ENCODE measurements at regions not wholly inside any gene's neighbourhood (a gene's known extent, or its start where the extent isn't known, plus 50 kb on each side); places are given as distances from the start of the nearest gene placed in this dataset.

DNA sequence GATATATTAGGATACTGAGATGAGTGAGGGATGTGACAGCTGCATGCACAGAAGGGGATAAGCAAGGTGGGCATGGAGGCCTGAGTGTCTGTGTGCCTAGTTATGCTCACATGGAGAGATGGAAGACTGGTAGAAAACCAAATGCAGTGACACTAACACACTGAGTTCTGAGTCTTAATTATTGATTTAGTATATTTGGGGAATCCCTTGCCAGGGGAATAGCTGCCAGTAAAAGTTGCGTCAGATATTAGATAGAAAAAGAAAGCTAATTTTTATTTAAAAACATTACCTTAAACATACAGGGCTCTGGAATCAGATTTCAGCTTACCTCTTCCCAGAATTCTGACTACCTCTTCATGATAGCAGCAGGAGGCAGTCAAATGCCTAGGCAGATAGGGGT is 620.5 kb downstream of the METTL15 start:
- Histone ChIP-seq H3K27ac (ENCODE audit: extremely low read depth, low read depth, low read length) (no peak overlapping the region), H3K9me3 (ENCODE audit: control insufficient read depth, insufficient read depth, low read depth, low read length) (no peaks in the 10 kb centered on the region), H3K4me1 (ENCODE audit: control insufficient read depth, insufficient read depth, low read length) (no peaks in the 10 kb centered on the region), H3K36me3 (ENCODE audit: control insufficient read depth in 2 of 2, insufficient read depth in 1 of 2, low read length in 2 of 2) (no peaks in the 10 kb centered on the region), H3K4me3 (ENCODE audit: low read depth, low read length) (no peak overlapping the region)
- TF ChIP-seq ZBTB6 (tag by site-specific recombination; IDR thresholded peaks at IDR 0.05) (no peak), ZNF114 (tag by site-specific recombination; IDR thresholded peaks at IDR 0.05) (no peak), ZNF558 (tag by site-specific recombination; IDR thresholded peaks at IDR 0.05) (no peak), ZNF645 (tag by site-specific recombination; IDR thresholded peaks at IDR 0.05) (no peak), HOXC10 (CRISPR knock-in tag; IDR thresholded peaks at IDR 0.05) (no peak), PRDM10 (tag by site-specific recombination; IDR thresholded peaks at IDR 0.05) (no peak), KLF10 (tag by site-specific recombination; IDR thresholded peaks at IDR 0.05) (no peak), KLF17 (tag by site-specific recombination; IDR thresholded peaks at IDR 0.05) (no peak), ZNF521 (tag by site-specific recombination; IDR thresholded peaks at IDR 0.05) (no peak), ZNF157 (tag by site-specific recombination; IDR thresholded peaks at IDR 0.05) (no peak), ZBTB21 (tag by site-specific recombination; IDR thresholded peaks at IDR 0.05) (no peak), ZNF394 (tag by site-specific recombination; IDR thresholded peaks at IDR 0.05; ENCODE audit: borderline replicate concordance) (no peak), ZNF747 (tag by site-specific recombination; IDR thresholded peaks at IDR 0.05) (no peak), ZNF2 (tag by site-specific recombination; IDR thresholded peaks at IDR 0.05) (no peak), ZNF626 (tag by site-specific recombination; IDR thresholded peaks at IDR 0.05) (no peak), ZXDB (tag by site-specific recombination; IDR thresholded peaks at IDR 0.05) (no peak), ZNF214 (tag by site-specific recombination; IDR thresholded peaks at IDR 0.05; ENCODE audit: borderline replicate concordance) (no peak), ZNF121 (tag by site-specific recombination; IDR thresholded peaks at IDR 0.05) (no peak)
- POLR2A ChIA-PET: interaction anchor here (0.7 kb wide), 2 partner anchors 18 to 74 kb away, joined by 3 read pairs; no protein-coding TSS in a partner anchor
- CTCF ChIA-PET: interaction anchor here (0.6 kb wide), 1 partner anchor 474 kb away, joined by 4 read pairs; no protein-coding TSS in a partner anchor

DNA sequence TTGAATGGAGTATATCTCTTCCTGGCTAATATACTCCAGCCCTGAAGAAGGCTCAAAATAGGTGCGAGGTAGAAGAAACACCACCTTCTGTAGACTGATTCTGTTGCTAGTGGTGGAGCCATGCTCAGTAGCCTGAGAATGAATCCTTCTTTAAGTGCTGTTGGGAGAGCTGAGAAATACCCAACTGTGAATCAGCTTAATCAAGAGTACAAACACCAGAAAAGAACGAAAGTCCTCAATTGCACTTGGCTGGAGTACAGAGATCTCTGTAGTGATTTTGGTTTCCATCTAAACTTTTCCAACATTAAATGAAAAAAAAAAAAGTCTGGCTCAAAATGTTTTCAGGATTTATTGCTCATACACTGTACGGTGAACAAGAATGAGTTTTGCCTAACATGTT is 619.1 kb downstream of the METTL15 start:
- ChIA-PET CTCF (interaction anchor here (0.6 to 1.2 kb wide), 3 partner anchors 293 to 1009 kb away, joined by 3 read pairs; no protein-coding TSS in a partner anchor), POLR2A (no interaction called here)
- H3K27ac ChIP-seq (ENCODE audit: extremely low read depth, low read depth, low read length): no peak overlapping the region
- H3K4me1 ChIP-seq (ENCODE audit: control insufficient read depth, insufficient read depth, low read length): no peaks in the 10 kb centered on the region
- H3K36me3 ChIP-seq (ENCODE audit: control insufficient read depth in 2 of 2, insufficient read depth in 1 of 2, low read length in 2 of 2): no peaks in the 10 kb centered on the region
- no peaks in the 10 kb centered on the region for H3K9me3 ChIP-seq (ENCODE audit: control insufficient read depth, insufficient read depth, low read depth, low read length)
- no peak overlapping the region for H3K4me3 ChIP-seq (ENCODE audit: low read depth, low read length)
- TF ChIP-seq ZFP41 (tag by site-specific recombination; IDR thresholded peaks at IDR 0.05; ENCODE audit: borderline replicate concordance) (no peak), ZNF561 (tag by site-specific recombination; IDR thresholded peaks at IDR 0.05; ENCODE audit: borderline replicate concordance) (no peak), ZNF791 (tag by site-specific recombination; IDR thresholded peaks at IDR 0.05) (no peak), ZNF239 (tag by site-specific recombination; IDR thresholded peaks at IDR 0.05) (no peak), KLF9 (tag by site-specific recombination; IDR thresholded peaks at IDR 0.05; ENCODE audit: low read depth) (no peak), ZNF664 (tag by site-specific recombination; IDR thresholded peaks at IDR 0.05) (no peak), ZNF768 (tag by site-specific recombination; IDR thresholded peaks at IDR 0.05) (no peak), EGR2 (tag by site-specific recombination; IDR thresholded peaks at IDR 0.05; ENCODE audit: low read depth) (no peak), ZNF266 (tag by site-specific recombination; IDR thresholded peaks at IDR 0.05; ENCODE audit: low read depth) (no peak)
- TF ChIP-seq, protein P1, sequence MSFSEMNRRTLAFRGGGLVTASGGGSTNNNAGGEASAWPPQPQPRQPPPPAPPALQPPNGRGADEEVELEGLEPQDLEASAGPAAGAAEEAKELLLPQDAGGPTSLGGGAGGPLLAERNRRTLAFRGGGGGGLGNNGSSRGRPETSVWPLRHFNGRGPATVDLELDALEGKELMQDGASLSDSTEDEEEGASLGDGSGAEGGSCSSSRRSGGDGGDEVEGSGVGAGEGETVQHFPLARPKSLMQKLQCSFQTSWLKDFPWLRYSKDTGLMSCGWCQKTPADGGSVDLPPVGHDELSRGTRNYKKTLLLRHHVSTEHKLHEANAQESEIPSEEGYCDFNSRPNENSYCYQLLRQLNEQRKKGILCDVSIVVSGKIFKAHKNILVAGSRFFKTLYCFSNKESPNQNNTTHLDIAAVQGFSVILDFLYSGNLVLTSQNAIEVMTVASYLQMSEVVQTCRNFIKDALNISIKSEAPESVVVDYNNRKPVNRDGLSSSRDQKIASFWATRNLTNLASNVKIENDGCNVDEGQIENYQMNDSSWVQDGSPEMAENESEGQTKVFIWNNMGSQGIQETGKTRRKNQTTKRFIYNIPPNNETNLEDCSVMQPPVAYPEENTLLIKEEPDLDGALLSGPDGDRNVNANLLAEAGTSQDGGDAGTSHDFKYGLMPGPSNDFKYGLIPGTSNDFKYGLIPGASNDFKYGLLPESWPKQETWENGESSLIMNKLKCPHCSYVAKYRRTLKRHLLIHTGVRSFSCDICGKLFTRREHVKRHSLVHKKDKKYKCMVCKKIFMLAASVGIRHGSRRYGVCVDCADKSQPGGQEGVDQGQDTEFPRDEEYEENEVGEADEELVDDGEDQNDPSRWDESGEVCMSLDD (tag by site-specific recombination; IDR thresholded peaks at IDR 0.05): no peak
